Right lobe of liver (tissue), 4 donors: ENCODE measurements at regions not wholly inside any gene's neighbourhood (a gene's known extent, or its start where the extent isn't known, plus 50 kb on each side); places are given as distances from the start of the nearest gene placed in this dataset.

Experiments used
- POLR2A ChIP-seq: fragments of 450-650 bp; IDR thresholded peaks from one replicate; pipeline ENCODE4 v1.6.1; 2017; ENCODE audit warnings: antibody characterized with exemption, mild to moderate bottlenecking
- TF ChIP-seq, protein P1 (sequence below), 4 donors: fragments of 200-600 bp in 3 of 4; fragments of 450-650 bp in 1 of 4; IDR thresholded peaks; one replicate each; pipeline versions ENCODE4 v1.5.1 to v1.8.0; 2016 to 2022; ENCODE audit warnings: antibody characterized with exemption in 4 of 4, mild to moderate bottlenecking in 2 of 4
- donor health status: DM: no; HTN: no; CAD: no.
- donor health status: DM: no; HTN: no; CAD: no.
- donor health status: DM: no; HTN: yes; CAD: no.

DNA sequence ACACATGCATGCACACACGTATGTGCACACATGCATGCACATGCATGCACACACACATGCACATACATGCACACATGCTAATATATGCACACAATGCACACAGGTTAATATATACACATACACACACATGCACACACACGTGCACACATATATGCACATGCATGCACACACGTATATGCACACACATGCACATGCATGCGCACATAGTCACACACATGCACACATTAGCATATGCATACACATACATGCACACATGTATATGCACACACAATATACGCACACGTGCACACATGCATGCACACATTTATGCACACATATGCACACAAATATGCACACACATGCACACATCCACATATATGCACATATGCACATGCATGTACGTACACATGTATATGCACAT, 506.8 kb downstream of the MATN1 start:
- TF ChIP-seq, protein P1, sequence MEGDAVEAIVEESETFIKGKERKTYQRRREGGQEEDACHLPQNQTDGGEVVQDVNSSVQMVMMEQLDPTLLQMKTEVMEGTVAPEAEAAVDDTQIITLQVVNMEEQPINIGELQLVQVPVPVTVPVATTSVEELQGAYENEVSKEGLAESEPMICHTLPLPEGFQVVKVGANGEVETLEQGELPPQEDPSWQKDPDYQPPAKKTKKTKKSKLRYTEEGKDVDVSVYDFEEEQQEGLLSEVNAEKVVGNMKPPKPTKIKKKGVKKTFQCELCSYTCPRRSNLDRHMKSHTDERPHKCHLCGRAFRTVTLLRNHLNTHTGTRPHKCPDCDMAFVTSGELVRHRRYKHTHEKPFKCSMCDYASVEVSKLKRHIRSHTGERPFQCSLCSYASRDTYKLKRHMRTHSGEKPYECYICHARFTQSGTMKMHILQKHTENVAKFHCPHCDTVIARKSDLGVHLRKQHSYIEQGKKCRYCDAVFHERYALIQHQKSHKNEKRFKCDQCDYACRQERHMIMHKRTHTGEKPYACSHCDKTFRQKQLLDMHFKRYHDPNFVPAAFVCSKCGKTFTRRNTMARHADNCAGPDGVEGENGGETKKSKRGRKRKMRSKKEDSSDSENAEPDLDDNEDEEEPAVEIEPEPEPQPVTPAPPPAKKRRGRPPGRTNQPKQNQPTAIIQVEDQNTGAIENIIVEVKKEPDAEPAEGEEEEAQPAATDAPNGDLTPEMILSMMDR (IDR thresholded peaks at IDR 0.05): no peak
- TF ChIP-seq POLR2A: no peak
